MCF 10A (cell line): ENCODE measurements at regions not wholly inside any gene's neighbourhood (a gene's known extent, or its start where the extent isn't known, plus 50 kb on each side); places are given as distances from the start of the nearest gene placed in this dataset.

Source experiments
- BruUV-seq: library from RNA; stranded (reverse); fragments of 400-500 nt; replicated peaks from 2 replicates; lab custom pipeline; 2021; lab: Mats Ljungman, UMichigan
- CTCF ChIA-PET: fragments of 300-600 bp; sonication (Branson Sonifier 250); formaldehyde crosslinking; extraction: SDS; loops from one replicate; lab custom pipeline; 2021; ENCODE audit warnings: antibody characterized with exemption, inconsistent platforms; lab: Yijun Ruan, JAX
- POLR2A ChIA-PET: fragments of 300-600, 350-650 bp; sonication (Branson Sonifier 250); formaldehyde crosslinking; extraction: SDS; loops from one replicate; lab custom pipeline; 2020; ENCODE audit warnings: antibody characterized with exemption, inconsistent platforms; lab: Yijun Ruan, JAX
- DNase-seq: peaks from one replicate; pipeline ENCODE4 v3.0.0-alpha.2; 2018; ENCODE audit not compliant: unreplicated experiment
- H3K27ac Mint-ChIP-seq: one replicate; pipeline ENCODE4 v1.8.0; 2022; ENCODE audit warnings: mild to moderate bottlenecking, low read depth, mixed read lengths; ENCODE audit not compliant: unreplicated experiment
- H3K27me3 Mint-ChIP-seq: one replicate; pipeline ENCODE4 v1.8.0; 2022; ENCODE audit warnings: mixed read lengths; ENCODE audit not compliant: insufficient read depth, unreplicated experiment
- H3K36me3 Mint-ChIP-seq: one replicate; pipeline ENCODE4 v1.8.0; 2022; ENCODE audit warnings: mild to moderate bottlenecking, moderate library complexity, mixed read lengths; ENCODE audit not compliant: insufficient read depth, unreplicated experiment
- H3K4me1 Mint-ChIP-seq: one replicate; pipeline ENCODE4 v1.8.0; 2022; ENCODE audit warnings: mixed read lengths; ENCODE audit not compliant: insufficient read depth, unreplicated experiment
- H3K4me3 Mint-ChIP-seq: one replicate; pipeline ENCODE4 v1.8.0; 2022; ENCODE audit warnings: mild to moderate bottlenecking, moderate library complexity, mixed read lengths; ENCODE audit not compliant: unreplicated experiment
- H3K9me3 Mint-ChIP-seq: one replicate; pipeline ENCODE4 v1.8.0; 2022; ENCODE audit warnings: mixed read lengths; ENCODE audit not compliant: unreplicated experiment
- intact Hi-C: fragments of 100-400 bp; cut with micrococcal nuclease; formaldehyde crosslinking; loops from 2 replicates; pipeline ENCODE4 v1.14.1; 2022
- TF ChIP-seq, protein P1 (sequence below): fragments of 200-600 bp; IDR thresholded peaks from one replicate; pipeline ENCODE4 v1.8.0; 2022; ENCODE audit warnings: antibody characterized with exemption, mild to moderate bottlenecking; ENCODE audit not compliant: unreplicated experiment

DNA sequence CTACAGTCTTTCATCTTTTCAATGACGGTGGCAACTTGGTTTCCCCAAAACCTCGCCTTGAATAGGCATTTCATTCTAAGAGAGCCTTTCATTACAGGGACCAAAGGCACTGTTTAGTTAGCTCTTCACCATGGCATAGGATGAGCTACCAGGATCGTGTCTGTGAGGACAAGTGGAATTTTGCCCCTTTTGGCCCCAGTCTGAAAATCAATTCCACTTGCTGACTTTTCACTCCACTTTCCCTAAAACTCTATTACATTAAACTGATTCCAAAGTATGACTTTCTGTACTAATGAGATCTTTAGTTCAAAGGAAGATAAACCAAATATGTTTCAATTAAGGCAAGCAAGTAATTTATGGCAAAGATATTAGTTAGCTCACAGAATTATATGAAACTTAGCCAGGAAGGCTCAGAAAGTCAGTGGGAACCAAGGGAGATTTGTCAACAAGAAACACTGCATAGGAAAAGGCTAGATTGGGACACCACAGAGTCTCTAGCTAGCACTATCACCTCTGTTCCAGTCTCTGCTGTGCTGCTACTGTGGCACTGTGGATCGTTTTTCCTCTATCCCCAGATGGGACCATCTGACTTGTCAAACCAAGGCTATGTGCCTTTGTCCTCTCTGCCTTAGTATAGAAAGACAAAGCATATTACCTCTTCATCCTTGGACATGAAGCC is 145.6 kb downstream of the SLC7A11 start:
- POLR2A ChIA-PET, result interaction anchor here (0.8 kb wide), 1 partner anchor 15 kb away, joined by 3 read pairs; no protein-coding TSS in a partner anchor
- BruUV-seq, result no TSS peak
- H3K4me1 Mint-ChIP-seq, result no peaks in the 10 kb centered on the region
- H3K27ac Mint-ChIP-seq, result no peak overlapping the region
- intact Hi-C loops, result loop anchor here (10.0 kb wide), 1 partner anchor 812 kb away; no protein-coding TSS in a partner anchor
- no peaks in the 10 kb centered on the region for H3K36me3 Mint-ChIP-seq
- CTCF ChIA-PET, result interaction anchor here (0.6 to 1.3 kb wide), 4 partner anchors 52 to 276 kb away, joined by 3 to 4 read pairs (median 3); no protein-coding TSS in a partner anchor
- no peaks in the 10 kb centered on the region for H3K9me3 Mint-ChIP-seq
- TF ChIP-seq, protein P1, sequence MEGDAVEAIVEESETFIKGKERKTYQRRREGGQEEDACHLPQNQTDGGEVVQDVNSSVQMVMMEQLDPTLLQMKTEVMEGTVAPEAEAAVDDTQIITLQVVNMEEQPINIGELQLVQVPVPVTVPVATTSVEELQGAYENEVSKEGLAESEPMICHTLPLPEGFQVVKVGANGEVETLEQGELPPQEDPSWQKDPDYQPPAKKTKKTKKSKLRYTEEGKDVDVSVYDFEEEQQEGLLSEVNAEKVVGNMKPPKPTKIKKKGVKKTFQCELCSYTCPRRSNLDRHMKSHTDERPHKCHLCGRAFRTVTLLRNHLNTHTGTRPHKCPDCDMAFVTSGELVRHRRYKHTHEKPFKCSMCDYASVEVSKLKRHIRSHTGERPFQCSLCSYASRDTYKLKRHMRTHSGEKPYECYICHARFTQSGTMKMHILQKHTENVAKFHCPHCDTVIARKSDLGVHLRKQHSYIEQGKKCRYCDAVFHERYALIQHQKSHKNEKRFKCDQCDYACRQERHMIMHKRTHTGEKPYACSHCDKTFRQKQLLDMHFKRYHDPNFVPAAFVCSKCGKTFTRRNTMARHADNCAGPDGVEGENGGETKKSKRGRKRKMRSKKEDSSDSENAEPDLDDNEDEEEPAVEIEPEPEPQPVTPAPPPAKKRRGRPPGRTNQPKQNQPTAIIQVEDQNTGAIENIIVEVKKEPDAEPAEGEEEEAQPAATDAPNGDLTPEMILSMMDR, result no peak
- no peaks in the 10 kb centered on the region for H3K27me3 Mint-ChIP-seq
- DNase-seq, result no peak
- no peak overlapping the region for H3K4me3 Mint-ChIP-seq

DNA sequence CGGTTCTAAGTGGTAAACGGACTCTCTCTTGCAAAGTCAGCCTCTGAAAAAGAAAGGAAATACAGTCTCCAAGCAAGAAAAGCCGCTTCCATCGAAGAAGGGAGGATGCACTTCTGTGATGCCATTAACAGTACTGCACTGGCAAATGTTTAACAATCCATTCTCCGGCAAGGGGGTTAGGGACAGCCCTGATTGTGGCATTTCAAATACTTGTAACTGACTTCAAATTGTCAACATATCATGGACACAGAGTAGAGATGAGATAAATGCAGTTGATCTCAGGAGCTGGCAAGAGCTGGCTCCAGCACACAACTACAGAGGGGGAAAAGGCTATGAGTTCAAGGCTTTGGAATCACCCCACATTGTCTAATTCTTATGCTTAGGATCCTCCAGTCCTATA is 146.8 kb downstream of the SLC7A11 start:
- H3K4me1 Mint-ChIP-seq, result peaks cover under 1% of the 10 kb centered on the region
- intact Hi-C loops, result loop anchor here (10.0 kb wide), 1 partner anchor 811 kb away; no protein-coding TSS in a partner anchor
- no TSS peak for BruUV-seq
- no peak overlapping the region for H3K27ac Mint-ChIP-seq
- H3K4me3 Mint-ChIP-seq, result no peak overlapping the region
- DNase-seq, result no peak
- H3K27me3 Mint-ChIP-seq, result no peaks in the 10 kb centered on the region
- POLR2A ChIA-PET, result no interaction called here
- no peaks in the 10 kb centered on the region for H3K9me3 Mint-ChIP-seq
- CTCF ChIA-PET, result interaction anchor here (0.6 to 2.9 kb wide), 4 partner anchors 59 to 838 kb away, joined by 3 to 31 read pairs (median 4); no protein-coding TSS in a partner anchor
- TF ChIP-seq, protein P1, result no peak
- no peaks in the 10 kb centered on the region for H3K36me3 Mint-ChIP-seq

DNA sequence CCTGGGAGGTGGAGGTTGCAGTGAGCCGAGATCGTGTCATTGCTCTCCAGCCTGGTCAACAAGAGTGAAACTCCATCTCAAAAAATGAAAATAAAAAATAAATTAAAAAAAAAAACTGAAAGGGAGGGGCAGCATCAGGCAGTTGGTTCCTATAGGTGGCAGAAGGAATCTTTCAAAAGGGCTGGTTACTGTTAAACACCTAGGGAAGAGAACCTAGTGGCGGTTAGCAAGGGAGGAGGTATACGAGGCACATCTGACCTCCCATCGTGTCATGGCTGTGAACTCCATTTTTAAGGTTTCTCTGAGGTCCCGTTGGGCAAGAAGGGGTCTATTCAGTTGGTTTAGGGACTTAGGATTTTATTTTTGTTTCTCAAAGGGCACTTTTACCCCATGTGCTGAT is 150.1 kb downstream of the SLC7A11 start:
- no TSS peak for BruUV-seq
- Mint-ChIP-seq H3K27me3 (no peaks in the 10 kb centered on the region), H3K4me3 (no peak overlapping the region), H3K27ac (no peak overlapping the region), H3K36me3 (no peaks in the 10 kb centered on the region), H3K9me3 (no peaks in the 10 kb centered on the region), H3K4me1 (peaks cover 7% of the 10 kb centered on the region)
- ChIA-PET POLR2A (interaction anchor here (2.6 kb wide), 1 partner anchor 57 kb away, joined by 21 read pairs; no protein-coding TSS in a partner anchor), CTCF (interaction anchor here (5.8 to 6.0 kb wide), 2 partner anchors 54 to 271 kb away, joined by 106 to 205 read pairs; no protein-coding TSS in a partner anchor)
- DNase-seq, result no peak
- intact Hi-C loops, result loop anchor here (5.0 to 10.0 kb wide), 2 partner anchors 230 to 807 kb away; no protein-coding TSS in a partner anchor
- TF ChIP-seq, protein P1, result no peak
